GM23248 (cell line): ENCODE measurements at regions not wholly inside any gene's neighbourhood (a gene's known extent, or its start where the extent isn't known, plus 50 kb on each side); places are given as distances from the start of the nearest gene placed in this dataset.

Experiments used
- DNase-seq: peaks from one replicate; pipeline ENCODE4 v3.0.0-alpha.2; 2015
- H2AFZ ChIP-seq: fragments of 200-600 bp; sonication (generic); 2 replicates; pipeline ENCODE4 v1.6.1; 2016; ENCODE audit warnings: antibody characterized with exemption
- H3F3A ChIP-seq: fragments of 200-600 bp; sonication (generic); 2 replicates; pipeline ENCODE4 v1.6.1; 2016; ENCODE audit warnings: mild to moderate bottlenecking, antibody characterized with exemption, mixed run types; ENCODE audit not compliant: insufficient read depth
- H3K27ac ChIP-seq: fragments of 200-600 bp; sonication (generic); 2 replicates; pipeline ENCODE4 v1.5.1; 2016; ENCODE audit warnings: mild to moderate bottlenecking
- H3K27me3 ChIP-seq: fragments of 200-600 bp; sonication (generic); replicated peaks from 2 replicates; pipeline ENCODE4 v1.6.1; 2016; ENCODE audit warnings: mild to moderate bottlenecking; ENCODE audit not compliant: insufficient read depth
- H3K36me3 ChIP-seq: fragments of 200-600 bp; sonication (generic); 2 replicates; pipeline ENCODE4 v1.6.1; 2016; ENCODE audit warnings: low read depth, mild to moderate bottlenecking
- H3K4me1 ChIP-seq: fragments of 200-600 bp; sonication (generic); 2 replicates; pipeline ENCODE4 v1.6.1; 2016; ENCODE audit warnings: mild to moderate bottlenecking; ENCODE audit not compliant: insufficient read depth
- H3K4me2 ChIP-seq: fragments of 200-600 bp; sonication (generic); one replicate; pipeline ENCODE4 v1.6.1; 2016; ENCODE audit warnings: mild to moderate bottlenecking; ENCODE audit not compliant: unreplicated experiment
- H3K4me3 ChIP-seq: fragments of 200-600 bp; sonication (generic); 2 replicates; pipeline ENCODE4 v1.5.1; 2016; ENCODE audit warnings: mild to moderate bottlenecking
- H3K79me2 ChIP-seq: fragments of 200-600 bp; sonication (generic); 2 replicates; pipeline ENCODE4 v1.6.1; 2016; ENCODE audit warnings: mild to moderate bottlenecking; ENCODE audit not compliant: insufficient read depth
- H3K9ac ChIP-seq: fragments of 200-600 bp; sonication (generic); 2 replicates; pipeline ENCODE4 v1.6.1; 2016; ENCODE audit warnings: mild to moderate bottlenecking
- H3K9me2 ChIP-seq: fragments of 200-600 bp; sonication (generic); 2 replicates; pipeline ENCODE4 v1.6.1; 2016; ENCODE audit warnings: mixed run types, mild to moderate bottlenecking, moderate library complexity; ENCODE audit not compliant: insufficient read depth
- H3K9me3 ChIP-seq: fragments of 200-600 bp; sonication (generic); one replicate; pipeline ENCODE4 v1.6.1; 2017; ENCODE audit warnings: low read depth
- H4K20me1 ChIP-seq: fragments of 200-600 bp; sonication (generic); 2 replicates; pipeline ENCODE4 v1.6.0; 2016; ENCODE audit not compliant: insufficient read depth
- EZH2 ChIP-seq: fragments of 200-600 bp; sonication (generic); IDR thresholded peaks from 2 replicates; pipeline ENCODE4 v1.6.1; 2018; ENCODE audit warnings: antibody characterized with exemption, mild to moderate bottlenecking; ENCODE audit not compliant: insufficient read depth, poor library complexity, severe bottlenecking
- EZH2phosphoT487 ChIP-seq: fragments of 200-600 bp; sonication (generic); IDR thresholded peaks from 2 replicates; pipeline ENCODE4 v1.6.1; 2018; ENCODE audit warnings: antibody characterized with exemption, moderate library complexity, mild to moderate bottlenecking, low read depth; ENCODE audit not compliant: insufficient read depth
- WGBS, 2 experiments: methylation state at CpG; one replicate each; pipeline ENCODE4 v1.1.6; 2015 to 2017; ENCODE audit warnings: low lambda C conversion rate in 2 of 2, low coverage in 1 of 2; ENCODE audit errors: missing lambda C conversion rate in 2 of 2; 5-methylcytosine and 5-hydroxymethylcytosine counted together
- in situ Hi-C: fragments of 300-500 bp; cut with MboI; formaldehyde crosslinking; loops from 2 replicates; pipeline ENCODE4 v1.15.0; 2020

DNA sequence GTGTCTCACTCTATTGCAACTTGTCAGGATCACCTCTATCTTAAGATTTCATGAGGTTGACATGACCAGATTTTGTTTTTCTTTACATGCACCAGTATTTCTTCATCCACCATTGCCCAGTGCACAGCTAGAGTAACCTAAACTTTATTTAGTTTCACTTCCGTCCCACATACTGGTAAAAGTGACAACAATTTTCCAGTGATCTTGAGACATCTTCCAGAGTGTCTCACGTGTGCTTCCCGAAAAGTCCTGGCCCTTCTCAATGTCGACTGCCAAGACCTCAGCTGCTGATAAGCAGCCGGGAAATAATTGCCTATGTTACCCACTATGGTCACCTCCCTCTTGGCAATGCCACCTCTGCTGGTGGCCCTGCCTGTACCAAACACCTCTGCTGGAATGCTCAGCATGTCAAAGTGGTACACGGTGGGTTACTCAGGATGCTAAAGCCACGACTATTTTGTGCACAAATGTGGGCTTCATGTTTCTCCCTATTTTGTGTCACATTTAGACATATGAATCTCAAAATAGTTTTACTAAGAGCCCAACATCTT is 379.7 kb upstream of the TGFBR2 start:
- H3K4me2 ChIP-seq, result peak overlapping the region; percentile 29
- no peaks in the 10 kb centered on the region for H4K20me1 ChIP-seq
- in situ Hi-C loops, result no loop called here
- DNase-seq, result no peak
- no peak overlapping the region for H3K4me3 ChIP-seq
- WGBS, 2 experiments, result 83 to 88% methylated on average over 7 of the region's 7 CpGs
- no peak overlapping the region for H3K27ac ChIP-seq
- H3K9me2 ChIP-seq, result no peaks in the 10 kb centered on the region
- no peak overlapping the region for H3K9ac ChIP-seq
- H2AFZ ChIP-seq, result no peak overlapping the region
- H3K36me3 ChIP-seq, result no peaks in the 10 kb centered on the region
- no peaks in the 10 kb centered on the region for H3K79me2 ChIP-seq
- TF ChIP-seq EZH2phosphoT487 (no peak), EZH2 (no peak)
- no peaks in the 10 kb centered on the region for H3K9me3 ChIP-seq
- H3F3A ChIP-seq, result peaks cover 47% of the 10 kb centered on the region
- no peaks in the 10 kb centered on the region for H3K27me3 ChIP-seq
- H3K4me1 ChIP-seq, result peaks cover 46% of the 10 kb centered on the region

DNA sequence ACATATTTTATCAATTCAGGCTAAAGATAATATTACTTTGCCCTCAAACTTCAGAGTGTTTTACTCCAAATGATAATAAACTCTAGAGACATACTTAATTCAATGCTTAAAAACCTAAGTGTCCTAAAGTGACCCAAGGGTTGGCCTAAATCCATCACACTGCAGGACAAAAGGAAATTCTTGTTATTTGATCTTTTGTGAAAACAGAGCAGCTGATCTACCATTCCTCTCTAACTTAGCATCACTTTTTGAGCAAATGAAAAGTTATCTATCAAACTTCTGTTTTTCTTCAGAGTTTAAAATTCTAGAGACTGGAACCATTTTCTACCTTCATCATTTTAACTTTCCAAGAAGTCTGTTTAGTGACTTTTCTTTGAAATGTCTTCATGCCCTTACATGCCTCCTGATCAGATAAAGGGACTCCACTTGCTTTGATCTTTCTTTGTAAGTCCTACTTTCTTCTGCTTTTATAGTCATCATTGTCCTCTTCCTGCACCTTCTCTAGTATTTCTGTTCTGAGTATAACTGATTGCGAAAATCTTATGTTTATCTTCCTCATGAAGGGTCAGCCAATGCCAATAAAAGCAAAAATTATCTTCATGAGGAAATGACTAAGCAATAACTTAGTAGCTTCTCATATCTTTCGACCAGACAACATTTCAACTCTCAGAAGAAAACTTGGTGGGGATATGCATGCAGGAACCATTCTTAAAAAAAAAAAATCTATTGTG is 378.7 kb upstream of the TGFBR2 start:
- in situ Hi-C loops, result no loop called here
- Histone ChIP-seq H3K9me2 (no peaks in the 10 kb centered on the region), H4K20me1 (no peaks in the 10 kb centered on the region), H3K9me3 (no peaks in the 10 kb centered on the region), H3K27me3 (no peaks in the 10 kb centered on the region), H3K79me2 (no peaks in the 10 kb centered on the region), H3K4me3 (no peak overlapping the region), H3K4me1 (peaks cover 46% of the 10 kb centered on the region), H3F3A (peaks cover 47% of the 10 kb centered on the region), H3K9ac (no peak overlapping the region), H3K36me3 (no peaks in the 10 kb centered on the region), H3K4me2 (peak overlapping the region; percentile 29), H2AFZ (no peak overlapping the region), H3K27ac (peak overlapping the region; percentile 52)
- TF ChIP-seq EZH2 (no peak), EZH2phosphoT487 (peak; percentile 48; the same call in 1 of the 2 replicates)
- WGBS, 2 experiments, result 6 to 12% methylated on average over 2 of the region's 2 CpGs
- peak; percentile 89 for DNase-seq

DNA sequence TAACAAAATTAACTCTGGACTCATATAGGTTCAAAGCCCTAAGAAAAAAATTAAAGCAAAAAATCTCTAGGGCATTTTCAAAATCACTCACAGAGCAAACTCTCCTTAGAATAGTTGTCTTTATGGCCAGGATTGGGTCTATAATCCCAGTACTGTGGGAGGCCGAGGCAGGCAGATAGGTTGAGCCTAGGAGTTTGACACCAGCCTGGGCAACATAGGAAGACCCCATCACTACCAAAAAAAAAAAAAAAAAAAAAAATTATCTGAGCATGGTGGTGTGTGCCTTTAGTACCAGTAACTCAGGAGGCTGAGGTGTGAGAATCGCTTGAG is 378.1 kb upstream of the TGFBR2 start:
- H3F3A ChIP-seq, result peaks cover 48% of the 10 kb centered on the region
- H3K9ac ChIP-seq, result no peak overlapping the region
- no peaks in the 10 kb centered on the region for H3K79me2 ChIP-seq
- no peaks in the 10 kb centered on the region for H3K9me3 ChIP-seq
- H3K4me2 ChIP-seq, result peak overlapping the region; percentile 16
- in situ Hi-C loops, result no loop called here
- H3K27me3 ChIP-seq, result no peaks in the 10 kb centered on the region
- H3K27ac ChIP-seq, result peak overlapping the region; percentile 52
- no peaks in the 10 kb centered on the region for H3K9me2 ChIP-seq
- H3K36me3 ChIP-seq, result no peaks in the 10 kb centered on the region
- H2AFZ ChIP-seq, result no peak overlapping the region
- no peaks in the 10 kb centered on the region for H4K20me1 ChIP-seq
- no peak for TF ChIP-seq EZH2phosphoT487
- no peak for TF ChIP-seq EZH2
- no peak for DNase-seq
- H3K4me1 ChIP-seq, result peaks cover 45% of the 10 kb centered on the region
- WGBS, 2 experiments, result 98 to 100% methylated on average over 2 of the region's 2 CpGs
- H3K4me3 ChIP-seq, result no peak overlapping the region

DNA sequence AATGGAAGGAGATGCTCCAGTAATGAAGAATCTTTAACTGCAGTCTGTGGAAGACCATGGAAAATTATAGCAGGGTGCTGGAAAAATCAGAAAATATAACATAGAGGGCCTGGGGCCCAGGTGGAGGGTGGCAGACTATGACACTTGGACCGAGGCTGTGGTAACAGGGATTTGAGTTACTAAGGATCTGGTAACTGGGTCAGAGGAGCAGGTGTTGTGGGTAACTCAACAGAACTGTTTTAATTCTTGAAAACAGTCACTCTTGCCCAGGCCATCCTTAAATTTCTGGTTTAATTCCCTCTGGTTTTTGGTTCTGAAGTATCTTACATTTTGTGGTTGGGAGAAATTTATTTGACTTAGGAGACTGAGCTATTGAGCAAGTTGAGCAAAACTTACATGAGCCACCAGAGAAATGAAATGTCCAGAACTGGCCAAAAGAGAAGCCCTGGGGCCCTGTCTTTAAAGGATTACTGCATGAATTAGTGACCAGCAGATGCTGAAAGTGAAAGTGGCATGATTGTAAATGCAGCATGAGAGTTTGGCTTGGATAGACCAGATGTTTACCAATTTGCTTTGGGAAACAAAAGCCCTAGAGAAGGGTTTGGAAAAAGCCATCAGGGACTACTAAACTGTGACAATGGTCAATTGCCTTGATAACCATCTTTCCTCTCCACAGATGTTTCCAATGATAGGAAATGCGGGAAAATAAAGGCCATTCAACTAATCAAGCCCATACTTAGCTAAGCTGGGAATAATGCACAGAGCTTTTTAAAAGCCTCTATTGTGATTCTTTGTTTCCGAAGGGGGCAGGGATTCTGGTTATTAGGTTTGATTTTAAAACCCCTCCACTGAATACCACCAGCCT is 374.9 kb upstream of the TGFBR2 start:
- H3K4me3 ChIP-seq, result peak overlapping the region; percentile 10; the same call in 1 of the 2 replicates
- no peak overlapping the region for H3K9ac ChIP-seq
- H2AFZ ChIP-seq, result no peak overlapping the region
- H3K27me3 ChIP-seq, result no peaks in the 10 kb centered on the region
- peak overlapping the region; percentile 62 for H3K27ac ChIP-seq
- peak; percentile 71 for DNase-seq
- H3K9me3 ChIP-seq, result no peaks in the 10 kb centered on the region
- peaks cover 57% of the 10 kb centered on the region for H3K4me1 ChIP-seq
- H4K20me1 ChIP-seq, result no peaks in the 10 kb centered on the region
- no peaks in the 10 kb centered on the region for H3K79me2 ChIP-seq
- H3K4me2 ChIP-seq, result peak overlapping the region; percentile 44
- peaks cover 47% of the 10 kb centered on the region for H3F3A ChIP-seq
- TF ChIP-seq EZH2phosphoT487, result no peak
- H3K9me2 ChIP-seq, result no peaks in the 10 kb centered on the region
- no peaks in the 10 kb centered on the region for H3K36me3 ChIP-seq
- 51 to 56% methylated on average over 3 of the region's 3 CpGs for WGBS, 2 experiments
- in situ Hi-C loops, result no loop called here
